Psoas muscle (tissue), 7 donors: ENCODE measurements at regions not wholly inside any gene's neighbourhood (a gene's known extent, or its start where the extent isn't known, plus 50 kb on each side); places are given as distances from the start of the nearest gene placed in this dataset.

Source experiments
- ATAC-seq, 4 donors: fragments of 200-7000 bp; cut with Tn5 transposase; one replicate each; pipeline ENCODE4 v1.9.1; 2020; ENCODE audit warnings: moderate library complexity in 3 of 4, mild to moderate bottlenecking in 2 of 4
- DNase-seq, 2 donors: peaks; one replicate each; pipeline ENCODE4 v3.0.0-alpha.2; 2020
- H3K27ac ChIP-seq: fragments of 200-600 bp; one replicate; pipeline ENCODE4 v1.8.0; 2022
- H3K27me3 ChIP-seq, 3 donors: fragments of 200-600 bp in 1 of 3; one replicate each; pipeline versions ENCODE4 v1.6.1 to v1.8.0; 2013 to 2022; ENCODE audit warnings: low read length in 2 of 3, mild to moderate bottlenecking in 2 of 3, moderate library complexity in 1 of 3; ENCODE audit not compliant: insufficient read depth in 3 of 3
- H3K36me3 ChIP-seq, 2 donors: fragments of 200-600 bp in 1 of 2; one replicate each; pipeline versions ENCODE4 v1.6.1 to v1.8.0; 2013 to 2022; ENCODE audit warnings: low read depth in 1 of 2, mild to moderate bottlenecking in 1 of 2, moderate library complexity in 1 of 2; ENCODE audit not compliant: insufficient read depth in 1 of 2
- H3K4me1 ChIP-seq: fragments of 200-600 bp; one replicate; pipeline ENCODE4 v1.8.0; 2022
- H3K4me3 ChIP-seq: fragments of 200-600 bp; one replicate; pipeline ENCODE4 v1.8.0; 2022; ENCODE audit warnings: mild to moderate bottlenecking
- H3K9me3 ChIP-seq: fragments of 200-600 bp; one replicate; pipeline ENCODE4 v1.8.0; 2022
- WGBS, 3 donors: extraction: QIAGEN DNeasy Blood & Tissue Kit; methylation state at CpG; one replicate each; pipeline versions ENCODE4 v1.1.6 to v1.1.7; 2013; 5-methylcytosine and 5-hydroxymethylcytosine counted together
- intact Hi-C, 2 donors: fragments of 100-400 bp; cut with DNase I; formaldehyde crosslinking; loops; one replicate each; pipeline versions ENCODE4 v1.11.0 to v1.14.2; 2022
- TF ChIP-seq, protein P1 (sequence below): fragments of 200-600 bp; IDR thresholded peaks from one replicate; pipeline ENCODE4 v1.8.0; 2022; ENCODE audit warnings: antibody characterized with exemption
- donor health status: healthy with polysubstance abuse.
- donor health status: DM: no; HTN: no; CAD: no; lungs with moderate emphysema.
- donor health status: Bipolar disorder and iron deficiency.
- donor health status: healthy.
- donor health status: DM: yes; HTN: yes; CAD: no.
- donor health status: DM: no; HTN: no; CAD: no.
- donor health status: DM: yes; HTN: yes; CAD: no.

DNA sequence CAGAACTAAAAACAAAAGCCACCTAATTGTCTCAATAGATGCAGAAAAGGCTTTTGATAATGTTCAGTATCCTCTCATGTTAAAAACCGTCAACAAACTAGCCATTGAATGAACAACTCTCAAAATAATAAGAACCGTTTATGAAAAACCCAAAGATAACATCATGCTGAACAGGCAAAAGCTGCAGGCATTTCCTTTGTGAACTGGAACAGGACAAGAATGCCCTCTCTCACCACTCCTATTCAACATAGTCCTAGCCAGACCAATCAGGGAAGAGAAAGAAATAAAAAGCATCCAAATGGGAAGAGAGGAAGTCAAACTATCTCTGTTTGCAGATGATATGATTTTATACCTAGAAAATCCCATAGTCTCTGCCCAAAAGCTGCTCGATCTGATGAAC, 179.6 kb upstream of the EDNRB start:
- no peak overlapping the region for H3K27ac ChIP-seq
- DNase-seq (no peak), ATAC-seq (no peak)
- WGBS, 3 donors: 72 to 76% (median 73%) methylated on average over 3 of the region's 3 CpGs
- intact Hi-C loops: no loop called here
- no peaks in the 10 kb centered on the region for H3K4me1 ChIP-seq
- H3K36me3 ChIP-seq: no peaks in the 10 kb centered on the region
- H3K4me3 ChIP-seq: no peak overlapping the region
- no peaks in the 10 kb centered on the region for H3K9me3 ChIP-seq
- no peaks in the 10 kb centered on the region for H3K27me3 ChIP-seq
- TF ChIP-seq, protein P1, sequence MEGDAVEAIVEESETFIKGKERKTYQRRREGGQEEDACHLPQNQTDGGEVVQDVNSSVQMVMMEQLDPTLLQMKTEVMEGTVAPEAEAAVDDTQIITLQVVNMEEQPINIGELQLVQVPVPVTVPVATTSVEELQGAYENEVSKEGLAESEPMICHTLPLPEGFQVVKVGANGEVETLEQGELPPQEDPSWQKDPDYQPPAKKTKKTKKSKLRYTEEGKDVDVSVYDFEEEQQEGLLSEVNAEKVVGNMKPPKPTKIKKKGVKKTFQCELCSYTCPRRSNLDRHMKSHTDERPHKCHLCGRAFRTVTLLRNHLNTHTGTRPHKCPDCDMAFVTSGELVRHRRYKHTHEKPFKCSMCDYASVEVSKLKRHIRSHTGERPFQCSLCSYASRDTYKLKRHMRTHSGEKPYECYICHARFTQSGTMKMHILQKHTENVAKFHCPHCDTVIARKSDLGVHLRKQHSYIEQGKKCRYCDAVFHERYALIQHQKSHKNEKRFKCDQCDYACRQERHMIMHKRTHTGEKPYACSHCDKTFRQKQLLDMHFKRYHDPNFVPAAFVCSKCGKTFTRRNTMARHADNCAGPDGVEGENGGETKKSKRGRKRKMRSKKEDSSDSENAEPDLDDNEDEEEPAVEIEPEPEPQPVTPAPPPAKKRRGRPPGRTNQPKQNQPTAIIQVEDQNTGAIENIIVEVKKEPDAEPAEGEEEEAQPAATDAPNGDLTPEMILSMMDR: no peak

DNA sequence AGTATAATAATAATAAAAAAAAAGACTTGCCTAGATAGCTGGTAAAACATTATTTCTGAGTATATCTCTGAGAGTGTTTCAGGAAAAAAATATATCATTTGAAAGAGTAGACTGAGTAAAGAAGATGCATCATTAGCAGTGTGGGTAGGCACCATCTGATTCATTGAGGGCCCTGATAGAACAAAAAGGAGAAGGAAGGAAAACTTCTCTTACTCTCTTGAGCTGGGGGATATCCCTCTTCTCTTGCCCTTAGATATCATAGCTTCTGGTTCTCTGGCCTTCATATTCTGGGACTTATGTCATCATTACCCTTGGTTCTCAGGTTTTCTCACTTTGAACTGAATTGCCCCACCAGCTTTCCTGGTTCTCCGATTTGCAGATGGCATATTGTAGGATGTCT, 177.6 kb upstream of the EDNRB start:
- ATAC-seq (no peak), DNase-seq (no peak)
- intact Hi-C loops: no loop called here
- Histone ChIP-seq H3K27me3 (no peaks in the 10 kb centered on the region), H3K4me1 (no peaks in the 10 kb centered on the region), H3K4me3 (no peak overlapping the region), H3K27ac (no peak overlapping the region), H3K36me3 (no peaks in the 10 kb centered on the region), H3K9me3 (no peaks in the 10 kb centered on the region)
- 85 to 94% (median 94%) methylated on average over 1 of the region's 1 CpG for WGBS, 3 donors
- TF ChIP-seq, protein P1: no peak

DNA sequence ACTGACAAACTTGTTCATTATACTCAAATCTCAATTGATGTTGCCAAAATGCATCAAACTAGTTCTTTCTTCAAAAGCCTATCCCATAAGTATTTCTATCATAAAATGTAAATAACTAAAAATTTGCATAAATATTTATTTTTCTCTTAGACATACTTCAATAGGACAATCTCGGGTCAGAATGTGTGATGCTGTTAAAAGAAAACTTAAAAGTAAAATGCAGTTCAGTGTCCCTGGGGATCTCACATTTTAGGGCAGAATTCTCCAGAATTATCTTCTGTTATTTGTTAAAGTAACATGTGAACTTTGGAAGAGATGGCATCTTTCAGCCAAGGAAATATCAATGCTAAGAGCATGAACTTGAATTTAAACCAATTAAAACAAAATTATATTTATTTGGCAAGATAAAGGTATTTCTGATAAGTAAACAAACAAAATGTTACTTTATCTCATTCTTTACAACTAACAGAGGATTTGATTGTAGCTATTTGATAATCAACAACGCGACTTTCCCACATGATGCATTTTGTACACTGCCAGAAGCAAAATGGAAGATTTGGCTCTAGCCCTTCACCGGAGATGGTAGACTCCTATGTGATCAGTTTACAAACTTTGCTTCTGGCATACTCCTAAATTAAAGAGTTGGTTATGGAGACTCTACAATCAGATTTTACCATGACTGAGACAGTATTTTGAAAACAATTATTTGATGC, 169.5 kb upstream of the EDNRB start:
- WGBS, 3 donors: 90 to 93% (median 92%) methylated on average over 4 of the region's 4 CpGs

DNA sequence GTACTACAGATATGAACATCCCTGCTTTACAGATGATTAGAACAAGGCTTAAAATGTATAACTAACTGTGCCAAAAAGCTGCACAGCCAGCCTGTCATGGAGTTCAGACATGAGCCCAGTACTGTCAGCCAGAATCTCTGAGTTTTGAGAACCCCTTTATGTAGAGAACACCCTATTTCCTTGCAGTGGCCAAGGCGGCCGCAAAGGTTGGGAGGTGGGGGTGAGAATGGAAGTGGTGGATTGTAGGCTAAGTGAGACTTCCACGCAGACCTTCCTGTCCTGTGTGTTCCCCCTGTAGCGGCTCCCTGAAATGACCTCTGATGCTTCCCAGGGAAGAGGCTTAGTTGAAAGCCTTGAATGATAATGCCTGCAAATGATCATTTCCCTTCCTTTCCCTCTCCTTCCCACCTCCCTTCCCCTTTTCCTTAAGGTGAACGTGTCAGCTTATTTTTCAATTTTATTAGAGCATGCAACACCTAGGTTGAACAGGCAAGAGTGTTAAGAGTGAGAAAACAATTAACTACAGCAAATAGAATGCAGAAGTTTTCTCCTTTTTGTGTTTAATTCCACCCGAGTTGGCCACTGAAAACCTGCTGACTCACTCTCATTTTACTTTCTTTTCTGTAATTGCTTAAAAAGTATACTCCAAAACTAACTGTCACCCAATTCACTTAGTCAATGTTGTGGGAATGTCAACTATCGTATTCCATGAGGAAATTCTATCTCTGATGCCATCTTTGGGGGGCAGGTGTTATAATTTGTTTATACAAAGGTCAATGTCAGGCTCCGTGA, 167.0 kb upstream of the EDNRB start:
- Histone ChIP-seq H3K36me3 (no peaks in the 10 kb centered on the region), H3K9me3 (peaks cover 1% of the 10 kb centered on the region), H3K4me3 (no peak overlapping the region), H3K27ac (no peak overlapping the region), H3K27me3 (no peaks in the 10 kb centered on the region), H3K4me1 (no peaks in the 10 kb centered on the region)
- intact Hi-C loops: no loop called here
- ATAC-seq: no peak
- no peak for DNase-seq
- 46 to 52% (median 52%) methylated on average over 8 of the region's 8 CpGs for WGBS, 3 donors
- TF ChIP-seq, protein P1: no peak

More for the DNA sequence above, 169.5 kb upstream of the EDNRB start:
- DNase-seq (no peak), ATAC-seq (no peak)
- Histone ChIP-seq H3K9me3 (no peaks in the 10 kb centered on the region), H3K4me3 (no peak overlapping the region), H3K36me3 (no peaks in the 10 kb centered on the region), H3K27me3 (no peaks in the 10 kb centered on the region), H3K27ac (no peak overlapping the region), H3K4me1 (no peaks in the 10 kb centered on the region)
- intact Hi-C loops: no loop called here
- TF ChIP-seq, protein P1: no peak
